IMR-90 (cell line): ENCODE measurements at regions not wholly inside any gene's neighbourhood (a gene's known extent, or its start where the extent isn't known, plus 50 kb on each side); places are given as distances from the start of the nearest gene placed in this dataset.

ENCODE experiments used
- BHLHE40 ChIP-seq: fragments of 150-350 bp; IDR thresholded peaks from 2 replicates; pipeline ENCODE4 v1.6.1; 2016; ENCODE audit warnings: mild to moderate bottlenecking, low read depth, low read length
- CEBPB ChIP-seq: IDR thresholded peaks from 2 replicates; pipeline ENCODE4 v1.6.1; 2012; ENCODE audit warnings: low read depth, low read length, improper control_type of control experiment
- CHD1 ChIP-seq: IDR thresholded peaks from 2 replicates; pipeline ENCODE4 v1.6.1; 2012; ENCODE audit warnings: low read depth, low read length, improper control_type of control experiment
- MAZ ChIP-seq: IDR thresholded peaks from 2 replicates; pipeline ENCODE4 v1.6.1; 2012; ENCODE audit warnings: low read depth, mild to moderate bottlenecking, low read length, improper control_type of control experiment, moderate library complexity, borderline replicate concordance
- POLR2A ChIP-seq: IDR thresholded peaks from 2 replicates; pipeline ENCODE4 v1.6.1; 2012; ENCODE audit warnings: mild to moderate bottlenecking, low read depth, low read length
- RAD21 ChIP-seq: IDR thresholded peaks from 2 replicates; pipeline ENCODE4 v1.6.1; 2012; ENCODE audit warnings: low read length, improper control_type of control experiment
- RCOR1 ChIP-seq: IDR thresholded peaks from 2 replicates; pipeline ENCODE4 v1.6.1; 2012; ENCODE audit warnings: mild to moderate bottlenecking, low read length, improper control_type of control experiment; ENCODE audit not compliant: insufficient replicate concordance
- SMC3 ChIP-seq: fragments of 150-350 bp; IDR thresholded peaks from 2 replicates; pipeline ENCODE4 v1.6.1; 2016; ENCODE audit warnings: low read depth, mild to moderate bottlenecking, antibody characterized with exemption, low read length, moderate library complexity
- TF ChIP-seq, protein P1 (sequence below): fragments of 150-350 bp; IDR thresholded peaks from 2 replicates; pipeline ENCODE4 v1.6.1; 2017; ENCODE audit warnings: mild to moderate bottlenecking, antibody characterized with exemption, low read length, low read depth
- TF ChIP-seq, protein P2 (sequence below): conservative IDR thresholded peaks from 2 replicates; pipeline ENCODE4 v1.5.1; 2012; ENCODE audit warnings: mild to moderate bottlenecking, low read depth, low read length, improper control_type of control experiment
- TF ChIP-seq, protein P3 (sequence below): fragments of 150-350 bp; IDR thresholded peaks from 2 replicates; pipeline ENCODE4 v1.6.1; 2016; ENCODE audit warnings: low read depth, mild to moderate bottlenecking, low read length, moderate library complexity, borderline replicate concordance

DNA sequence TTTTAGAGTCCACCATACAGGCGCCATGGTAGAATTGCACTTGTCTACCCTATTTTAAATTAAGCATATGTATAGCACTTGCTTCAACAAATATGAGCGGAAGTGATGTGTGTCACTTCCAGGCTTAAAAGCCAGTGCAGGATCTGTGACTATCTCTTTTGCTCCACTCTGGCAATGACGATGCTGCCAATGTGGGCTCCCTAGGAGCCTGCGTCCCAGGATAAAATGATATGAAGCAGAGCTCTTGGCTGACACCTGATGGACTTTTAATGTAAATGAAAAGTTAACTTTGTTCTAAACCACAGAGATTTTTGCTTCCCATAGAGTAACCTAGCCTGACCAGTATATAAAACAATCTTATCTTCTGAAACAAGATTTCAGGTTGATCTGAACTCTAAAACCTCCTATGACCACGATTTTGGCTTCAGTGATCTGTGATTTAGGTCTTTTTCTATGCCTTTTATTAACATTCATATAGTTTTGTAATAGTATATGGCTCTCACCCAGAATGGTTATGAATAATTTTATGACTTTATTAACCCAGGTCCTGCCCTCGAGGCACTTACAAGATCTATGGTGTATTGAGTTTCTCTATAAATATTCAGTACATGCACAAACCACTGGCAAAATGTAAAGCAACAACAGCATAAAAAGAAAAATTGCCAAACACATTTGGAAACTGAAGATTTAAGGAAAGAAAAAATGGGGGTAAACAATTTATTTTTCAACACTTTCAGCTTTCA, 422.5 kb upstream of the PIK3C3 start:
- TF ChIP-seq, protein P1, sequence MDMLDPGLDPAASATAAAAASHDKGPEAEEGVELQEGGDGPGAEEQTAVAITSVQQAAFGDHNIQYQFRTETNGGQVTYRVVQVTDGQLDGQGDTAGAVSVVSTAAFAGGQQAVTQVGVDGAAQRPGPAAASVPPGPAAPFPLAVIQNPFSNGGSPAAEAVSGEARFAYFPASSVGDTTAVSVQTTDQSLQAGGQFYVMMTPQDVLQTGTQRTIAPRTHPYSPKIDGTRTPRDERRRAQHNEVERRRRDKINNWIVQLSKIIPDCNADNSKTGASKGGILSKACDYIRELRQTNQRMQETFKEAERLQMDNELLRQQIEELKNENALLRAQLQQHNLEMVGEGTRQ = no peak
- TF ChIP-seq, protein P2, sequence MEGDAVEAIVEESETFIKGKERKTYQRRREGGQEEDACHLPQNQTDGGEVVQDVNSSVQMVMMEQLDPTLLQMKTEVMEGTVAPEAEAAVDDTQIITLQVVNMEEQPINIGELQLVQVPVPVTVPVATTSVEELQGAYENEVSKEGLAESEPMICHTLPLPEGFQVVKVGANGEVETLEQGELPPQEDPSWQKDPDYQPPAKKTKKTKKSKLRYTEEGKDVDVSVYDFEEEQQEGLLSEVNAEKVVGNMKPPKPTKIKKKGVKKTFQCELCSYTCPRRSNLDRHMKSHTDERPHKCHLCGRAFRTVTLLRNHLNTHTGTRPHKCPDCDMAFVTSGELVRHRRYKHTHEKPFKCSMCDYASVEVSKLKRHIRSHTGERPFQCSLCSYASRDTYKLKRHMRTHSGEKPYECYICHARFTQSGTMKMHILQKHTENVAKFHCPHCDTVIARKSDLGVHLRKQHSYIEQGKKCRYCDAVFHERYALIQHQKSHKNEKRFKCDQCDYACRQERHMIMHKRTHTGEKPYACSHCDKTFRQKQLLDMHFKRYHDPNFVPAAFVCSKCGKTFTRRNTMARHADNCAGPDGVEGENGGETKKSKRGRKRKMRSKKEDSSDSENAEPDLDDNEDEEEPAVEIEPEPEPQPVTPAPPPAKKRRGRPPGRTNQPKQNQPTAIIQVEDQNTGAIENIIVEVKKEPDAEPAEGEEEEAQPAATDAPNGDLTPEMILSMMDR = peak; percentile 14; the same call in 1 of the 2 replicates
- TF ChIP-seq MAZ = no peak
- TF ChIP-seq POLR2A = no peak
- TF ChIP-seq BHLHE40 = no peak
- no peak for TF ChIP-seq SMC3
- TF ChIP-seq CEBPB = no peak
- TF ChIP-seq, protein P3, sequence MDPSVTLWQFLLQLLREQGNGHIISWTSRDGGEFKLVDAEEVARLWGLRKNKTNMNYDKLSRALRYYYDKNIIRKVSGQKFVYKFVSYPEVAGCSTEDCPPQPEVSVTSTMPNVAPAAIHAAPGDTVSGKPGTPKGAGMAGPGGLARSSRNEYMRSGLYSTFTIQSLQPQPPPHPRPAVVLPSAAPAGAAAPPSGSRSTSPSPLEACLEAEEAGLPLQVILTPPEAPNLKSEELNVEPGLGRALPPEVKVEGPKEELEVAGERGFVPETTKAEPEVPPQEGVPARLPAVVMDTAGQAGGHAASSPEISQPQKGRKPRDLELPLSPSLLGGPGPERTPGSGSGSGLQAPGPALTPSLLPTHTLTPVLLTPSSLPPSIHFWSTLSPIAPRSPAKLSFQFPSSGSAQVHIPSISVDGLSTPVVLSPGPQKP = no peak
- no peak for TF ChIP-seq RCOR1
- peak; percentile 10; the same call in 1 of the 2 replicates for TF ChIP-seq RAD21
- no peak for TF ChIP-seq CHD1
